ENCODE measurements at regions not wholly inside any gene's neighbourhood (a gene's known extent, or its start where the extent isn't known, plus 50 kb on each side); places are given as distances from the start of the nearest gene placed in this dataset.

GRCh38 chr6:134642279-134642678 lies 307.6 kb downstream of the ALDH8A1 start:
- no peak for DNase-seq (ENCODE audit: low spot score)
- TF ChIP-seq CTCF (IDR thresholded peaks at IDR 0.05): no peak
- no peak for ATAC-seq (ENCODE audit: low FRiP score)

- peak; percentile 53 for DNase-seq (ENCODE audit: low spot score)
- TF ChIP-seq CTCF (IDR thresholded peaks at IDR 0.05): peak in 2 of 3 donors; percentile 92 to 94
- ATAC-seq (ENCODE audit: low FRiP score): peak; percentile 88
These were observed 308.9 kb downstream of the ALDH8A1 start for GRCh38 chr6:134640975-134641429.

GRCh38 chr6:134640229-134640628 lies 309.7 kb downstream of the ALDH8A1 start:
- ATAC-seq (ENCODE audit: low FRiP score) (no peak), DNase-seq (ENCODE audit: low spot score) (no peak)
- no peak for TF ChIP-seq CTCF (IDR thresholded peaks at IDR 0.05)

- ATAC-seq (ENCODE audit: low FRiP score) (no peak), DNase-seq (ENCODE audit: low spot score) (no peak)
- no peak for TF ChIP-seq CTCF (IDR thresholded peaks at IDR 0.05)
These were observed 312.0 kb downstream of the ALDH8A1 start for GRCh38 chr6:134637847-134638437.

- ATAC-seq (ENCODE audit: low FRiP score) (no peak), DNase-seq (ENCODE audit: low spot score) (no peak)
- TF ChIP-seq CTCF (IDR thresholded peaks at IDR 0.05): no peak
These were observed 312.6 kb downstream of the ALDH8A1 start for GRCh38 chr6:134637282-134637681.

GRCh38 chr6:134636186-134636799 lies 313.6 kb downstream of the ALDH8A1 start:
- TF ChIP-seq CTCF (IDR thresholded peaks at IDR 0.05): no peak
- DNase-seq (ENCODE audit: low spot score) (no peak), ATAC-seq (ENCODE audit: low FRiP score) (no peak)

GRCh38 chr6:134634966-134635365 lies 314.9 kb downstream of the ALDH8A1 start:
- no peak for ATAC-seq (ENCODE audit: low FRiP score)
- no peak for DNase-seq (ENCODE audit: low spot score)
- TF ChIP-seq CTCF (IDR thresholded peaks at IDR 0.05): no peak
